ENCODE measurements at regions not wholly inside any gene's neighbourhood (a gene's known extent, or its start where the extent isn't known, plus 50 kb on each side); places are given as distances from the start of the nearest gene placed in this dataset.

- no peaks in the 10 kb centered on the region for H3K27me3 ChIP-seq (ENCODE audit: control insufficient read depth, insufficient read depth, low read length)
- no peak for DNase-seq (ENCODE audit: low read depth in 2 of 2)
- no peaks in the 10 kb centered on the region for H3K79me2 ChIP-seq (ENCODE audit: control insufficient read depth, insufficient read depth, low read length)
- no peaks in the 10 kb centered on the region for H3K9me3 ChIP-seq (ENCODE audit: control insufficient read depth, insufficient read depth, low read depth, low read length)
- H4K20me1 ChIP-seq (ENCODE audit: control insufficient read depth, extremely low read depth, insufficient read depth, low read length) = no peaks in the 10 kb centered on the region
- H3K27ac ChIP-seq (ENCODE audit: insufficient read depth, low read length) = no peak overlapping the region
- no peaks in the 10 kb centered on the region for H3K36me3 ChIP-seq (ENCODE audit: control insufficient read depth, insufficient read depth, low read length)
- no peaks in the 10 kb centered on the region for H3K4me1 ChIP-seq (ENCODE audit: control insufficient read depth, extremely low read depth, insufficient read depth, low read length)
- no peak overlapping the region for H3K9ac ChIP-seq (ENCODE audit: insufficient read depth, low read length)
- TF ChIP-seq EZH2 (IDR thresholded peaks at IDR 0.05; ENCODE audit: low read length, missing control alignments) = no peak
- TF ChIP-seq CTCF (conservative IDR thresholded peaks at IDR 0.05 in 1 of 2, IDR thresholded peaks at IDR 0.05 in 1 of 2; ENCODE audit: low read depth in 1 of 2, low read length in 2 of 2) = no peak
- H3K4me2 ChIP-seq (ENCODE audit: extremely low read depth, insufficient read depth, low read length) = no peak overlapping the region
- H2AFZ ChIP-seq (ENCODE audit: low read length) = no peak overlapping the region
- no peak overlapping the region for H3K4me3 ChIP-seq (replicated peaks in 1 of 4; ENCODE audit: control extremely low read depth in 1 of 4, insufficient read depth in 1 of 4, low read depth in 3 of 4, low read length in 4 of 4)
Observed at GRCh38 chr13:84616864-84617263, 734.6 kb upstream of the SLITRK1 start.

- Histone ChIP-seq H2AFZ (ENCODE audit: low read length) (no peak overlapping the region), H3K36me3 (ENCODE audit: control insufficient read depth, insufficient read depth, low read length) (no peaks in the 10 kb centered on the region), H3K4me1 (ENCODE audit: control insufficient read depth, extremely low read depth, insufficient read depth, low read length) (no peaks in the 10 kb centered on the region), H4K20me1 (ENCODE audit: control insufficient read depth, extremely low read depth, insufficient read depth, low read length) (no peaks in the 10 kb centered on the region), H3K27me3 (ENCODE audit: control insufficient read depth, insufficient read depth, low read length) (no peaks in the 10 kb centered on the region), H3K4me2 (ENCODE audit: extremely low read depth, insufficient read depth, low read length) (no peak overlapping the region), H3K9ac (ENCODE audit: insufficient read depth, low read length) (no peak overlapping the region), H3K9me3 (ENCODE audit: control insufficient read depth, insufficient read depth, low read depth, low read length) (no peaks in the 10 kb centered on the region), H3K4me3 (replicated peaks in 1 of 4; ENCODE audit: control extremely low read depth in 1 of 4, insufficient read depth in 1 of 4, low read depth in 3 of 4, low read length in 4 of 4) (no peak overlapping the region), H3K27ac (ENCODE audit: insufficient read depth, low read length) (no peak overlapping the region), H3K79me2 (ENCODE audit: control insufficient read depth, insufficient read depth, low read length) (no peaks in the 10 kb centered on the region)
- TF ChIP-seq EZH2 (IDR thresholded peaks at IDR 0.05; ENCODE audit: low read length, missing control alignments) (no peak), CTCF (conservative IDR thresholded peaks at IDR 0.05 in 1 of 2, IDR thresholded peaks at IDR 0.05 in 1 of 2; ENCODE audit: low read depth in 1 of 2, low read length in 2 of 2) (no peak)
- DNase-seq (ENCODE audit: low read depth in 2 of 2) = peak; percentile 34 to 84
Observed at GRCh38 chr13:84609716-84610115, 727.4 kb upstream of the SLITRK1 start.

GRCh38 chr13:84607261-84608013 is 725.2 kb upstream of the SLITRK1 start:
- Histone ChIP-seq H3K27me3 (ENCODE audit: control insufficient read depth, insufficient read depth, low read length) (no peaks in the 10 kb centered on the region), H3K36me3 (ENCODE audit: control insufficient read depth, insufficient read depth, low read length) (no peaks in the 10 kb centered on the region), H2AFZ (ENCODE audit: low read length) (no peak overlapping the region), H3K27ac (ENCODE audit: insufficient read depth, low read length) (no peak overlapping the region), H3K4me1 (ENCODE audit: control insufficient read depth, extremely low read depth, insufficient read depth, low read length) (no peaks in the 10 kb centered on the region), H4K20me1 (ENCODE audit: control insufficient read depth, extremely low read depth, insufficient read depth, low read length) (no peaks in the 10 kb centered on the region), H3K9me3 (ENCODE audit: control insufficient read depth, insufficient read depth, low read depth, low read length) (no peaks in the 10 kb centered on the region), H3K4me3 (replicated peaks in 1 of 4; ENCODE audit: control extremely low read depth in 1 of 4, insufficient read depth in 1 of 4, low read depth in 3 of 4, low read length in 4 of 4) (no peak overlapping the region), H3K79me2 (ENCODE audit: control insufficient read depth, insufficient read depth, low read length) (no peaks in the 10 kb centered on the region), H3K4me2 (ENCODE audit: extremely low read depth, insufficient read depth, low read length) (no peak overlapping the region), H3K9ac (ENCODE audit: insufficient read depth, low read length) (no peak overlapping the region)
- no peak for TF ChIP-seq CTCF (conservative IDR thresholded peaks at IDR 0.05 in 1 of 2, IDR thresholded peaks at IDR 0.05 in 1 of 2; ENCODE audit: low read depth in 1 of 2, low read length in 2 of 2)
- peak; percentile 76 to 90 for DNase-seq (ENCODE audit: low read depth in 2 of 2)
